HG02610 (cell line): ENCODE measurements at regions not wholly inside any gene's neighbourhood (a gene's known extent, or its start where the extent isn't known, plus 50 kb on each side); places are given as distances from the start of the nearest gene placed in this dataset.

ENCODE experiments used
- ATAC-seq: cut with Tn5 transposase; IDR thresholded peaks from one replicate; pipeline ENCODE4 v1.9.1; 2021; ENCODE audit warnings: mild to moderate bottlenecking, moderate library complexity; ENCODE audit not compliant: unreplicated experiment

- no peak for ATAC-seq
These were observed 224.2 kb downstream of the MINAR1 start for GRCh38 chr15:79656151-79657000.

- no peak for ATAC-seq
These were observed 225.6 kb downstream of the MINAR1 start for GRCh38 chr15:79657722-79658121.

- no peak for ATAC-seq
These were observed 227.6 kb downstream of the MINAR1 start for GRCh38 chr15:79659691-79660090.

DNA sequence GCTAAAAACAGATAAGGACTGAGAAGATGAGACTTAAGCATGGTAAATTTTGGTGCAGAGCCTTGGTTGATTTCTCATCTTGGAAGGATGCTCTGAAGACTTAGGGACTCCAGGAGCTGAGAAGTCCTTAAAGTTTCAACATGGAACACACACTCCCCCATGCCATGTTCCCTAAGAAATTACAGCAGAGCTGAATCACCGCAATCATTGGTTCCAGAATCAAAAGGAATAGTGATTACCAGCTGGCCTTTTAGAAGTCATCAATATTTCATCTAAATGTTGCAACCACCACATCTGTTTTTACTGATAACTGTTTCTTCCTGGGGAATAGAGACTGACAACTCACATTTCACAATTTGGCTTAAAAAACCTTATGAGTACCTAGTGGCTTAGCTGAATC is 229.3 kb downstream of the MINAR1 start:
- ATAC-seq, result no peak

- peak; percentile 58 for ATAC-seq
These were observed 223.2 kb downstream of the MTHFS start for GRCh38 chr15:79673416-79674123.

- ATAC-seq, result no peak
These were observed 222.7 kb downstream of the MTHFS start for GRCh38 chr15:79674124-79674465.

GRCh38 chr15:79675982-79676381 is 220.8 kb downstream of the MTHFS start:
- ATAC-seq, result no peak

- ATAC-seq, result no peak
These were observed 220.2 kb downstream of the MTHFS start for GRCh38 chr15:79676621-79677020.

DNA sequence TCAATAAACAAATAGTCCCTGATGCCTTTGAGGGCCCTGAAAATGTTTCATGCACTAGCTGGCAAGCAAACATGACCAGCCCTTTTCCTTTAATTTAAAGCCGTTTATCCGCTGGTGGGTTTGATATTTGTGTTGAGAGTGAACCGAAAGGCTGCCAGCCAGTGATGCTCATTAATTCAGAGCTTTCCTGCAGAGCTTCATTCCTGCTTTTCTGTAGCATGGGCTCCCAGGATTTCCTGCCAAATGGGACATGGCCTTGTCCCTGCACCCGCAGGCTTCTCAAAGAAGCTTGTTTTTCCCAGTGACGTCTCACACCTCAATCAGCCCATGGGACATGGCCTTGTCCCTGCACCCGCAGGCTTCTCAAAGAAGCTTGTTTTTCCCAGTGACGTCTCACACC is 219.6 kb downstream of the MTHFS start:
- ATAC-seq, result no peak

DNA sequence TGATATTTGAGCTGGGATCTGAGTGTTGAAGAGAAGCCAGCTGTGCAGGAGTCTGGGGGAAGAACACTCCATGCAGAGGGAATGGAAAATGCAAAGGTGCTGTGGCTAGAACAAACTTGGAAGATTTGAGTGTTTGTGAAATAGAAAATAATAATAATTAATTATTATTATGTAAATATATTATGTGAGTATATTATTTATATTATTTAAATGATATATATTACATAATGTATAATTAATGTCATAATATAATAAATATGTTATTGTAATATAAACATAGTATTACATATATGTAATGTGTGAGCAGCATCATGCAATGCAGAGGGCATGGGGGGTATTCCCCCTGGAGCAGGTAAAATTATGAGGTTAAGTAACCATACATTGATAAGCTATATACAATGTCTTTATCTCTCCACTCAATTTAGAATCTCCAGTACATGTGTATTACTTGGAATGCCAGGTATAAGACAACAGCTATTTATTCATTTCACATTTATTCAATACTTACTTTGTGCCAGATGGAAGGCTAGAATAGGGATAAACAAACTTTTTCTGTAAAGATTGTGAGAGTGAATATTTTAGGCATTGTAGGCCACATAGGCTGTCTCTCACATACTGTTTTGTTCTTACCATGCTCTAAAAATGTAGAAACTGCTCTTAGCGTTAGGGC is 218.6 kb downstream of the MTHFS start:
- ATAC-seq, result no peak

DNA sequence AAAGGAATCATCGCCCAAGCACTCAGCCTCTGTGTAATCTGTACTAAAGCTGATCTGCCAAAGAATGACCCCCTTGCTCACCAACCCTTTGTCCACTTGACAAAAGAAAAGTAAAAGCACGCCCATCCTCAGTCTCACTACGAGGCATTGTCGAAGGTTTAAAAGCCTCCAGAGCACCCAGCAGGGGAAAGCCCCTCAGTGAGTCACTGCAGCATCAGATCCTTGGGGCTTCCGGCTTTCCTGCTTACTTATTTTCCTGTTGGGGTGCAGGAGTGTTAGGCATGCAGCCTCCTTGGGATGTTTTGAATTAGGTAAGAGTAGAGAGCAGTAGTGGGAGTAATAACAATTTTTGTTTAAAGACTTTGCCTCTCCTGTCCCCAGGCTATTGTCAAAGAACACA is 216.1 kb downstream of the MTHFS start:
- no peak for ATAC-seq

GRCh38 chr15:79682285-79682684 is 214.5 kb downstream of the MTHFS start:
- ATAC-seq, result no peak

DNA sequence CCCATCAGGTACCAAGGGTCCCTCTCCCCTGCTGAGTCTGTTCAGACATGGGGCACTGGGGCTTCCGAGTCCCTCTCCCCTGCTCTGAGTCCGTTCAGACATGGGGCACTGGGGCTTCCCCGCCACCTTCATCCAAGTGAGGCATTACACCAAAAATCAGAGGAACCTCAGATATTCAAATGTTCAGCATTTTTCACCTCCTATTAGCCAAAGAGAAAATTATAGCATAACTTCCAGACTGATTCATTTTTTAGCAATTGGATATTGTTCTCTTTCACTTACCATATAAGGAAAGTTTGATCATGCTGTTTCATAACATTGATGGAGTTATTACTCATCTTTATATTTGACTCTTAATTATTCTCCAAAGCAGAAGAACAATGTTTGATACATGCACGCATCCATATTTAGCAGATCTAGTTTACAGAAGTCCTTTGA is 213.9 kb downstream of the MTHFS start:
- ATAC-seq, result no peak

DNA sequence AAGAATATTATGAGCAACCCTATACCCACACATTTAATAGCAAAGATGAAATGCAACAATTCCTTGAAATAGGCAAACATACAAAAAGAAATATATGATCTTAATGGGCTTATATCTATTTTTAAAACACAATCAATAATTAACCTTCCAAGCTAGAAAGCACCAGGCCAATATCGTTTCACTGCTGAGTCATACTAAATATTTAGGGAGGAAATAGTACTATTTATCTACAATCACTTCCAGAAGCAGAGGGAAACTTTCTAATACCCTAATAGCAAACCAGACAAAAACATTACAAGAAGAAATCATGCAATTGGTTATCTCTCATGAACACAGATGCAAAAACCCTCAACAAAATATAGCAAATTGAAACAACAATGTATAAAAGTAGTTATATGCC is 207.8 kb downstream of the MTHFS start:
- ATAC-seq, result no peak

DNA sequence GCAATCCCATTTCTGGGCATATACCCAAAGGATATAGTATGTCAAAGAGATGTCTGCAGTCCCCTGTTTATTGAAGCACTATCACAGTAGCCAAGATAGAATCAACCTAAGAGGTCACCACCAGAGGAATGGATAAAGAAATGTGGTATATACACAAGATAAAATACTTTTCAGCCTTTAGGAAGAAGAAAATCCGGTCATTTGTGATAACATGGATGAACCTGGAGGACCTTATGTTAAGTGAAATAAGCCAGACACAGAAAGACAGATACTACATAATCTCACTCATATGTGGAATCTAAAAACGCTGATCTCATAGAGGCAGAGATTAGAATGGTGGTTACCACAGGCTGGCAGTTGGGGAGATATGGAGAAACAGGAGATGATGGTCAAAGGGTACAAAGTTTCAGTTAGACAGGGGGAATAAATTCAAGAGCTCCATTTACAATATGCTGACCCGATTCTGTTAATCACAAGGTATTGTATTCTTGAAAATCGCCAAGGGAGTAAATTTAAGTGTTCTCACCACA is 195.8 kb downstream of the MTHFS start:
- no peak for ATAC-seq

- no peak for ATAC-seq
These were observed 194.2 kb downstream of the MTHFS start for GRCh38 chr15:79702621-79703020.

DNA sequence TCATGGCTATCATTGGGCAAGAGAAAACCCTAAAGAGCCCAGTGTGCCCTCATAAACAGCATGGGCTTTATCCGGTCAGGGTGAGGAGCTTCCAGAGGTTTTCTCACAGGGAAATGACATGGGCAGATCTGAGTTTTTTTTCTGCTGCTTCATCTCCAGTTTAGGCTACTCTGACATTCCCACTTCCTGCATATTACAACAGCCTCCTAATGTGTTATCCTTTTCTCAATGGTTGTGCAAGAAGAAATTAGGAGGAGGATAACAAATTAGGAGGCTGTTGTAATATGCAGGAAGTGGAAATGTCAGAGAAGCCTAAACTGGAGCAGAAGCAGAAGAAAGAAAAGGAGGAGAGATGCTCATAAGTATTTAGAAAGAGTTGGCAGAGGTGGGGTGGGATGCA is 175.6 kb downstream of the MTHFS start:
- no peak for ATAC-seq

DNA sequence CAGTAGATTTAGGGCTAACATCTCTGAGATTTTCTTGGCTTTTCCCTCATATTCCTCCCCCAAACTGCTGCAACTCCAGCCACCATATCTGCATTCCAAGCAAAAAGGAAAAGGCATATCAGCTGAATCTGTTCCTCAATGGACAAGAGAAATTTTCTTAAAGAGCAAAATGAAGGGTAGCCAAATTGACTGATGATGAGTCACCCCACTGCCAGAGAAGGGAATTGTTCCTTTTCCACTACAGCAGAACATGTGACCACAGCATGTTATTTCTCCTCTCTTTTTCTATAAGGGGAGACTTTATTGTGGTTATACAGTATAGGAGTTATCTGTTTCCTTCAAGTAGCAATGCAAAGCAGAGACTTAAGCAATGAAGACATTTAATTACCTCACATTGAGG is 172.5 kb downstream of the MTHFS start:
- no peak for ATAC-seq

GRCh38 chr15:79724804-79725203 is 172.0 kb downstream of the MTHFS start:
- ATAC-seq, result no peak

DNA sequence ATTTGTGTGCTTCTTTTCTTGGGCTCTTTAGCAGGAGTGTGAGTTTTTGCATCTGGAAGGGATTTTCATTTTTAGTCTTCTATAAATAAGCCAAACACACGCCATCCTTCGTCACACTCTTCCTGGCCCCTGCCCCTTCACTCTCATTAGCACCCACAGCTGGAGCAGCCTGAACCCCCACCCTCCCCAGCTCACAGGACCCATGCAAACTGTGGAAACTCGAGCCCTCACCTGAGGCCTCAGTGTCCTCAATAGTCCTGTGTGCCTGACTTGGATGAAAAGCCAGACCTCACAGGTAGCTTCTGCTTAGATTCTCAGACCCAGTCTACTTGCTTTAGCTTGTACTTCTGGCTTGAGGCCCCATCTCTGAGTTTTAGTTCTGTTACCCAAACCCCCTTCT is 167.9 kb downstream of the MTHFS start:
- ATAC-seq, result no peak

DNA sequence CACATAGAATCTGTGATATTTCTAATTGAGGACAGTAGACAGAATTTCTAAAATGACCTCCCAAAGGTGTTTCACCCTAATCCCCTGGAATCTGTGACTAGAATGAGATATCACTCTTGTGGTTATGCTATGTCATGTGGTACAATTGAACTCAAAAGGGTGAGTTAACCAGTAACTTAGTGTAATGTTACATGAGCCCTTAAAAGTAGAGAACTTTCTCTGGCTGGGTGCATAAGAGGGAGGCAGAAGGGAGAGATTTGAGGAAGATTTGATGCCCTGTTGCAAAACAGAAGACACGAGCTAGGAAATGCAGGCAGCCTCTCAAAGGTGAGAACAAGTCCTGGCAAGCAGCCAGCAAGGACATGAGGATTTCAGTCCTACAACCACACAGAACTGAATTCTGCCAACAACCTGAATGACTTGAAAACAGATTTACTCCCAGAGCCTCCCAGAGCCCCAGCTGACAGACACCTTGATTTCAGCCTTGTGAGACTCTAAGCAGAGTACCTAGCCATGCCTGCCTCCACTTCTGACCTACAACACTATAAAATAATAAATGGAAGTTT is 160.3 kb downstream of the MTHFS start:
- no peak for ATAC-seq
